Right renal pelvis (tissue), 4 donors: ENCODE measurements at regions not wholly inside any gene's neighbourhood (a gene's known extent, or its start where the extent isn't known, plus 50 kb on each side); places are given as distances from the start of the nearest gene placed in this dataset.
"Not testable (repeated sequence)": the region's sequence is repeated elsewhere in the genome, so short reads cannot be mapped to it uniquely, and the experiment has no call there.

Experiments used
- DNase-seq, 4 donors: peaks; one replicate each; pipeline ENCODE4 v3.0.0-alpha.2; 2013; ENCODE audit warnings: low read depth in 4 of 4, low spot score in 3 of 4, missing footprints in 1 of 4

DNA sequence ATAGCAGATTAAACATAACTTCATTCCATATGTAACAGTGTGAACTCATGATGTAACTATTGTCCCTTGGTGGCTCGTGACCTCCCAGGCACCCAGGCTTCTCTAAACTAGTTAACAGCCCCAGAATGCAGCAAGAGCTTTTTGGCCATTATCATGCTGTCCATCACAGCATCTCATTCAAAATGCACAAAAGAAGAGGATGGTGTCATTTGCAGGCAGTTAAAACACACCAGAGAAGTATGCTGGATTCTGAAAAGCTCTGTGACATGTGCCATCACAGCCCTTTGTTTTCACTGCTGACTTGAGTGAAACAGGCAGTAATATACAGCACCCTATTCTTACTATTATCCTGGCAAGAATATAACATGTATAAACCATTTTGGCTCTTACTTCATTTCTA is 117.6 kb upstream of the CHMP2B start:
- no peak for DNase-seq

GRCh38 chr3:87101861-87102625 is 111.1 kb upstream of the VGLL3 start:
- DNase-seq = no peak

DNA sequence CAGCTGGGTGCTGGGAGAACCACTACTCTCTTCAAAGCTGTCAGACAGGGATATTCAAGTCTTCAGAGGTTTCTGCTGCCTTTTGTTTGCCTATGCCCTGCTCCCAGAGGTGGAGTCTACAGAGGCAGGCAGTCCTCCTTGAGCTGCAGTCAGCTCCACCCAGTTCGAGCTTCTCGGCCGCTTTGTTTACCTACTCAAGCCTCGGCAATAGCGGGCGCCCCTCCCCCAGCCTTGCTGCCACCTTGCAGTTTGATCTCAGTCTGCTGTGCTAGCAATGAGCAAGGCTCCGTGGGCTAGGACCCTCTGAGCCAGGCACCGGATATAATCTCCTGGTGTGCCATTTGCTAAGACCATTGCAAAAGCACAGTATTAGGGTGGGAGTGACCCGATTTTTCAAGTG is 106.8 kb upstream of the VGLL3 start:
- DNase-seq = not testable (repeated sequence)

GRCh38 chr3:87090631-87091030 is 99.7 kb upstream of the VGLL3 start:
- DNase-seq = no peak

GRCh38 chr3:87088993-87089841 is 98.3 kb upstream of the VGLL3 start:
- peak; percentile 24 to 62 (median 34) for DNase-seq

DNA sequence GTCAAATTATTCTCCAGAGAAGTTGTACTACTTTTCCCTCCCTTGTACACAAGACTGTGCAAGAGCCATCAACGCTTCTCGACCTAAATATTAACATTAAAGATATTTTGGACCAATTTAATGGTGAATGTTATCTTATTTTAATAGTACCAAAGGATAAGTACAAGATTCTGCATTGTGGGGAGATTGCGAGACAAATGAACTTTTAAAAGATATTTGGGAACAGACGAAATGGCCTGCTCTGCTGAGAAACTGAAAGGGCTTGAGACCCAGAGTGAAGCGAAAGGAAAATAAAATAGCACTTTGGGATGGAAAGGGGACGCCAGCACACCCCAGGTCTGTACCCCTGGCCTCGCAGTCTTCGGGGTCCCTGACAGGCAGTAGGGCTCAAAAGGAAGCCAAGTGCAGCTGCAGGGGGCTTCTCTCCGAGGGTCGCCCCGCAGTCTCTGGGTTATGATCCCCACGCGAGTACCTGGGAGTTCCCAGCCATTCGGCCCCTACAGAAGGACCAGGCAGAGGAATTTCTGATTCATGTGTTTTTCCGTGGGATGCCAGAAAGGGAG is 97.6 kb upstream of the VGLL3 start:
- no peak for DNase-seq

GRCh38 chr3:87084868-87085267 is 93.9 kb upstream of the VGLL3 start:
- DNase-seq = no peak

- DNase-seq = peak in 3 of 4 donors; percentile 27 to 33 (median 30)
Observed at GRCh38 chr3:87082796-87083440, 92.0 kb upstream of the VGLL3 start.

- DNase-seq = no peak
Observed at GRCh38 chr3:87077355-87077754, 86.4 kb upstream of the VGLL3 start.

DNA sequence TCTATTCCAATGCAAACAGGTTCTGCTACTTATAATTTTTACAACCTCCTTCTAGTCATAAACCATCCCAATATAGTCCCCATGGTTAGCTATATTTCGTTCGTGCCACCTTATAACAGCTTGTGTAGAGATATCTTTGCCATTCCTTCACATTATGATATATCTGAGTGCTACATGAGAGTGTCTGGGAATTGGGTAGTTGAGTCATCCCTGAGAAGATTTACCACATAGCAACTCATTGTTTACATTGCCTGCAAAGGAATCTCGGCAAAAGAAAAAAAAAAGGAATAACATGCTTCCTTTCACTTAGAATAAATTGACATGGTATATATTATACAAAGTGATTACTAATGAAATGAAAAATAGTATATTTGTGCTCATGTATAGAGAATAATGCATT is 86.0 kb upstream of the VGLL3 start:
- DNase-seq = no peak

GRCh38 chr3:87073496-87074145 is 82.7 kb upstream of the VGLL3 start:
- DNase-seq = no peak

GRCh38 chr3:87072446-87072845 is 81.5 kb upstream of the VGLL3 start:
- DNase-seq = no peak

GRCh38 chr3:87069971-87070370 is 79.0 kb upstream of the VGLL3 start:
- no peak for DNase-seq

- no peak for DNase-seq
Observed at GRCh38 chr3:87069021-87069420, 78.1 kb upstream of the VGLL3 start.

GRCh38 chr3:87062685-87063084 is 71.7 kb upstream of the VGLL3 start:
- DNase-seq = no peak

- DNase-seq = no peak
Observed at GRCh38 chr3:87057474-87057873, 66.5 kb upstream of the VGLL3 start.

- DNase-seq = no peak
Observed at GRCh38 chr3:87053553-87053952, 62.6 kb upstream of the VGLL3 start.

DNA sequence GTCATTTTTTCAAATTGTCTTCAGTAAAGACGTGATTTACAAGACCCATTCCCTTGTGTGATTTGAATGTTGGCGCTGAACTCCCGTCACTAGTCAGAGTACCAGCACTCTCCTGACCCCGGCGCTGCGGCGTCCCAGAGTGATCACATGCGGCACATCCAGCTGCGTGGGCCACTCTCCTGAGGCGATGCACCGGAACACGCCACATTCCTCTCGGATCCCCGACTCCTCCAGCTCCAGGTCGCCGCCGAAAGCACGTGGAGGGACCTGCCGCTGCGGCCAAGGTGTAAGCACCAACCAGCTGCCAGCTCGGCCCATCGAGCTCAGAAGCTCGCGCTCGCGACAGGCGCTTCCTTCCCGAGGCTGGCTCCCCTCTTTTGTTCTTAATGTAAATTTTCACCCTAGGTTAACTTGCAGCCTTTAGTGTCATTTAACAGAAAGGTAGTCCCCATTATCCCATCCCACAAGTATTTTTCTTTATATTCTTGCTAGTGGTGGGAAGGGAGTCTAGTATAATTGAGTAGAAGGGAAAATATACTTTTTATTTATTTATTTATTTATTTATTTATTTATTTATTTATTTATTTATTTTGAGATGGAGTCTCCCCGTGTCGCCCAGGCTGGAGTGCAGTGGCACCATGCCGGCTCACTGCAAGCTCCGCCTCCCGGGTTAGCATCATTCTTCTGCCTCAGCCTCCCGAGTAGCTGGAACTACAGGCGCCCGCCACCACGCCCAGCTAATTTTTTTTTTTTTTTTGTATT is 61.7 kb upstream of the VGLL3 start:
- no peak for DNase-seq

GRCh38 chr3:87047852-87048251 is 56.9 kb upstream of the VGLL3 start:
- DNase-seq = no peak

GRCh38 chr3:87046241-87046640 is 55.3 kb upstream of the VGLL3 start:
- no peak for DNase-seq
